Smooth muscle cell (in vitro differentiated cells): ENCODE measurements at regions not wholly inside any gene's neighbourhood (a gene's known extent, or its start where the extent isn't known, plus 50 kb on each side); places are given as distances from the start of the nearest gene placed in this dataset.
A peak's percentile ranks its signal among the peaks of the same experiment; 100 is the strongest.
"Not testable (repeated sequence)": the region's sequence is repeated elsewhere in the genome, so short reads cannot be mapped to it uniquely, and the experiment has no call there.

Source experiments
- DNase-seq: peaks from one replicate; lab custom pipeline; 2025; ENCODE audit not compliant: unreplicated experiment; lab: John Stamatoyannopoulos, UW
- H2AFZ ChIP-seq: fragments of 200-600 bp; sonication (generic); 2 replicates; pipeline ENCODE4 v1.6.0; 2016; ENCODE audit warnings: antibody characterized with exemption, low read depth, mild to moderate bottlenecking
- H3F3A ChIP-seq: fragments of 200-600 bp; sonication (generic); 2 replicates; pipeline ENCODE4 v1.6.0; 2017; ENCODE audit warnings: antibody characterized with exemption, low read depth
- H3K27ac ChIP-seq: fragments of 200-600 bp; sonication (generic); 2 replicates; pipeline ENCODE4 v1.5.1; 2016; ENCODE audit warnings: low read depth, mild to moderate bottlenecking
- H3K27me3 ChIP-seq: fragments of 200-600 bp; sonication (generic); 2 replicates; pipeline ENCODE4 v1.6.1; 2016; ENCODE audit warnings: low read depth, mild to moderate bottlenecking
- H3K36me3 ChIP-seq: fragments of 200-600 bp; sonication (generic); 2 replicates; pipeline ENCODE4 v1.5.1; 2016; ENCODE audit warnings: low read depth
- H3K4me1 ChIP-seq: fragments of 200-600 bp; sonication (generic); 2 replicates; pipeline ENCODE4 v1.5.1; 2016; ENCODE audit warnings: low read depth
- H3K4me2 ChIP-seq: fragments of 200-600 bp; sonication (generic); 2 replicates; pipeline ENCODE4 v1.6.0; 2016; ENCODE audit warnings: mild to moderate bottlenecking
- H3K4me3 ChIP-seq: fragments of 200-600 bp; sonication (generic); 2 replicates; pipeline ENCODE4 v1.5.1; 2016; ENCODE audit warnings: mild to moderate bottlenecking
- H3K79me2 ChIP-seq: fragments of 200-600 bp; sonication (generic); 2 replicates; pipeline ENCODE4 v1.6.0; 2016; ENCODE audit warnings: low read depth, mild to moderate bottlenecking
- H3K9ac ChIP-seq: fragments of 200-600 bp; sonication (generic); 2 replicates; pipeline ENCODE4 v1.6.0; 2016; ENCODE audit warnings: low read depth
- H3K9me3 ChIP-seq: fragments of 200-600 bp; sonication (generic); replicated peaks from 2 replicates; pipeline ENCODE4 v1.5.1; 2016; ENCODE audit warnings: low read depth
- H4K20me1 ChIP-seq: fragments of 200-600 bp; sonication (generic); 2 replicates; pipeline ENCODE4 v1.6.0; 2016; ENCODE audit warnings: low read depth
- CTCF ChIP-seq: fragments of 200-600 bp; sonication (generic); IDR thresholded peaks from 2 replicates; pipeline ENCODE4 v1.5.1; 2017; ENCODE audit warnings: borderline replicate concordance, mild to moderate bottlenecking, antibody characterized with exemption; ENCODE audit not compliant: insufficient read depth, poor library complexity, severe bottlenecking
- WGBS: methylation state at CpG from one replicate; pipeline ENCODE4 v1.1.7; 2016; ENCODE audit warnings: low lambda C conversion rate; 5-methylcytosine and 5-hydroxymethylcytosine counted together

- Histone ChIP-seq H3K4me2 (no peak overlapping the region), H3K79me2 (no peaks in the 10 kb centered on the region), H3K4me3 (no peak overlapping the region), H4K20me1 (no peaks in the 10 kb centered on the region), H3K36me3 (no peaks in the 10 kb centered on the region), H3K9me3 (no peaks in the 10 kb centered on the region), H2AFZ (no peak overlapping the region), H3K27me3 (no peaks in the 10 kb centered on the region), H3K9ac (no peak overlapping the region), H3K27ac (peak overlapping the region; percentile 37), H3K4me1 (no peaks in the 10 kb centered on the region), H3F3A (no peaks in the 10 kb centered on the region)
- DNase-seq: no peak
- 31% methylated on average over 2 of the region's 2 CpGs for WGBS
- no peak for TF ChIP-seq CTCF
These were observed 225.4 kb downstream of the FRK start for GRCh38 chr6:115835314-115835713.

GRCh38 chr6:115834542-115834941 is 226.1 kb downstream of the FRK start:
- not testable (repeated sequence) for H3F3A ChIP-seq, H3K9me3 ChIP-seq, H3K9ac ChIP-seq, H3K79me2 ChIP-seq, H2AFZ ChIP-seq, H3K4me3 ChIP-seq, H3K4me1 ChIP-seq, H3K36me3 ChIP-seq, H3K4me2 ChIP-seq, H3K27me3 ChIP-seq, DNase-seq, H3K27ac ChIP-seq, H4K20me1 ChIP-seq
- WGBS: 95% methylated on average over 27 of the region's 27 CpGs

- H3K9me3 ChIP-seq: no peaks in the 10 kb centered on the region
- H4K20me1 ChIP-seq: no peaks in the 10 kb centered on the region
- no peaks in the 10 kb centered on the region for H3K79me2 ChIP-seq
- no peak overlapping the region for H2AFZ ChIP-seq
- no peaks in the 10 kb centered on the region for H3K27me3 ChIP-seq
- no peak overlapping the region for H3K4me3 ChIP-seq
- no peak for DNase-seq
- H3K4me2 ChIP-seq: peak overlapping the region; percentile 66
- no peaks in the 10 kb centered on the region for H3K4me1 ChIP-seq
- no peak for TF ChIP-seq CTCF
- no peaks in the 10 kb centered on the region for H3F3A ChIP-seq
- WGBS: 24% methylated on average over 1 of the region's 1 CpG
- no peaks in the 10 kb centered on the region for H3K36me3 ChIP-seq
- H3K9ac ChIP-seq: no peak overlapping the region
- H3K27ac ChIP-seq: peak overlapping the region; percentile 46
These were observed 227.9 kb downstream of the FRK start for GRCh38 chr6:115832786-115833185.

- no peak overlapping the region for H3K27ac ChIP-seq
- no peaks in the 10 kb centered on the region for H3F3A ChIP-seq
- H3K79me2 ChIP-seq: no peaks in the 10 kb centered on the region
- H3K4me3 ChIP-seq: no peak overlapping the region
- no peak overlapping the region for H3K9ac ChIP-seq
- H3K27me3 ChIP-seq: no peaks in the 10 kb centered on the region
- H3K4me1 ChIP-seq: no peaks in the 10 kb centered on the region
- H4K20me1 ChIP-seq: no peaks in the 10 kb centered on the region
- no peak for DNase-seq
- no peaks in the 10 kb centered on the region for H3K9me3 ChIP-seq
- WGBS: 81% methylated on average over 1 of the region's 1 CpG
- no peaks in the 10 kb centered on the region for H3K36me3 ChIP-seq
- H2AFZ ChIP-seq: no peak overlapping the region
- TF ChIP-seq CTCF: no peak
- H3K4me2 ChIP-seq: no peak overlapping the region
These were observed 228.5 kb downstream of the FRK start for GRCh38 chr6:115832186-115832585.
